ENCODE measurements at regions not wholly inside any gene's neighbourhood (a gene's known extent, or its start where the extent isn't known, plus 50 kb on each side); places are given as distances from the start of the nearest gene placed in this dataset.

DNA sequence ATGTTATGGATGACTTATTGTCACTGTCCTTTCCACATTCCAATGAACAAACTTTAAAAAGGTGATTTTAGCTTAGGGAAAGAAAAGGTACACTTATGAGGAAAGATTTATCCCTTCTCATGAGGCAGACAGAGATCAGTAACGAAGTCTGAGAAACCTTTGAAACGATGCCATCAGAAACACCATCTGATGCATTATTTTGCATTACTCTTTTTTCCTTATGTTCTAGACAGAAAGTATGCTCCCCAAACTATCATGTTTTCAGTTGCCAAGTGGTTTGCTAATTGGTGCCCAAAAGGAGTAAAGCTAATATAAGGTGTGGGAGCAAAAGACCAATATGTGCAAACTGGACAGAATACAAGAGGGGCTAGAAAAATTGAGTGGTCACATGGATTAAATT, 397.7 kb upstream of the RIOK2 start:
- no peak for DNase-seq (ENCODE audit: low spot score)

DNA sequence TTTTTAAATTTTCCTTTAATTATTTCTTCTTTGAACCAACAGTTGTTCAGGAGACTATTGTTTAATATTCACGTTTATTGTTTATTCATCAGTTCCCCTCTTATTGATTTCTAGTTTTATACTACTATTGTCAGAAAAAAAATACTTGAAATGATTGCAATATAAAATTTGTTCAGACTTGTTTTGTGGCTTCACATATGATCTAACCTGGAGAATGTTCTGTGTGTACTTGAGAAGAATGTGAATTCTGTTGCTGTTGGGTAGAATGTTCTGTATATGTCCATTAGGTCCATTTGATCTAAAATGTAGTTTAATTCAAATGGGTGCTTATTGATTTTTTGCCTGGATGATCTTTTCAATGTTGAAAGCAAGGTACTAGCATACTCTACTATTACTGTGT, 408.7 kb upstream of the RIOK2 start:
- no peak for DNase-seq (ENCODE audit: low spot score)

DNA sequence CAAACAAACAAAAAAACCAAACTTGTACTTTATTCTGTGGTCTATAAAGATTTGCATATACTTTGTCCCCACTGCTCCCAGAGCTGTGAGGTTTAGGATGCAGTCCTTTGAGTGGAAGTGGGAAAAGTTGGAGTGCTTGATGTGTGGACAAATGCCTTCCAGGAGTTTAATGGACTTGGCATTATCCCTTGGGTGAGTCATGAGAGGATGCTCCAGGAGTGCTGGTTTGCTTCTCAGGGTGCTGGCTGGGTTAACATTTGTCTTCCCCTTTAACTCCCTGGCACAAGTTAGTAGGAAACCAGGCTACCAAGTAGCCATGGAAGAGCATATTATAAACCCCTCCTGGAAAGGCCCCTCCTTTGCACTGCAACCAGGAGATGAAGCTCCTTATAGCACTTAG, 417.4 kb upstream of the RIOK2 start:
- peak; percentile 9 for DNase-seq (ENCODE audit: low spot score)

DNA sequence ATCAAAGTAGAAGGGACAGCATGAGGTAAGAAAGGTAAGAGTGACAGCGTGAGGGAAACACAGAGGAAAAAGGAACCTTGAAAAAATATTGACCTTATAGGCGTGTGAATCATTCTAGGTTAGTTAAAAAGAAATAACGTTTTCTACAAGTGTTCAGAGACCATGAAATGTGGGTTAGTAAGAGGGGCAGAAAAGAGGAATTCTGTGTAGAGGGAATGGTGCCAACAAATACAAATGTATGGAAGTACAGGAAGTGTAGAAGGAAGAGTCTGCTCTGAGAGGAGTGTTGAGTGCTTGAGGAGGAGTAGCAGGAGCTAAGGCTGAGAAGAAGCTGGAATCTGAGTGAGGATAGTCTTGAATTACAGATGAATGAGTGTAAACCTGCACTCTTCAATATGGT, 418.6 kb upstream of the RIOK2 start:
- peak; percentile 13 for DNase-seq (ENCODE audit: low spot score)

DNA sequence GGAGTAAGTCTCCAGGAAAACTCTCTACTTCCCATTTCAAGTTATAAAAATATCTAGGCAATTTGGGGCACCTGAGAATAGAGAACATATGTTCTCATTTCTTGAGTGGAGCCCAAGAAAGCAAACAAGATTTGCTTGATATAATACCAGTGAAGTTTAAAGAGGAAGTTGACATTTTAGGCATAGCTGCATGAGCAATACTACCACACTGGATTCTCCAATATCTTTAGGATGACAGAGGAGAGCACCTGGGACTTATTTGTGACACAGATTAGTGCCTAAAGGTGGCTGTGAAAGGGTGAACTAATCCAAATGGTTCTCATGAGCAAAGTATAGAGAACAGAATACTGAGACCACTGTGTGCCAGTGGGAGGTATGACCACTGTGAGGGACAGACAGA, 423.5 kb upstream of the RIOK2 start:
- no peak for DNase-seq (ENCODE audit: low spot score)

DNA sequence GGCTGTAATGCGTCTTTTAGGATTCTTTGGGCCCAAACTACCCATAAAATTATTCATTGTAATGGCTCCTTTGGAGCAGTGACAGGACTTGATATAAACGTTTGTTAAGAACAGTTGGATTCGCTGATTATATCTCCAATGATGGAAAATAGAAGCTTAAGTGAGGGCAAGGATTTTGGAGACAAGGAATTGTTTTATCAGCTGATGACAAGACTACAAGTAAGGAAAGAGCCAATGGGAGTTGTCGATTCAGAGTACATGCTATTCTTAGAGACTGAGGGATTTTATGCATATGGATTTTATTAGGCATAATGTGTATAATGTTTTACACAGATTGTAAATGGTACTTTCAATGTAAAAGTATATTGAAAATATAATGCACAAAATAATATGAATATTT, 425.5 kb upstream of the RIOK2 start:
- DNase-seq (ENCODE audit: low spot score): no peak

DNA sequence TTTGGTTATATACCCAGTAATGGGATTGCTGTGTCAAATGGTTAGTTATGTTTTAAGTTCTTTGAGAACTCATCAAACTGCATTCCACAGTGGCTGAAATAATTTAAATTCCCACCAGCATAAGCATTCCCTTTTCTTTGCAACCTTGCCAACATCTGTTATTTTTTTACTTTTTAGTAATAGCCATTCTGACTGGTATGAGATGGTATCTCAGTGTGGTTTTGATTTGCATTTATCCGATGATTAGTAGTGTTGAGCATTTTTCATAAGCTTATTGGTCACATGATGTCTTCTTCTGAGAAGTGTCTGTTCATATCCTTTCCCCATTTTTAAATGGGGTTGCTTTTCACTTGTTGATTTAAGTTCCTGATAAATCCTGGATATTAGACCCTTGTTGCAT, 435.7 kb upstream of the RIOK2 start:
- DNase-seq (ENCODE audit: low spot score): peak; percentile 47

DNA sequence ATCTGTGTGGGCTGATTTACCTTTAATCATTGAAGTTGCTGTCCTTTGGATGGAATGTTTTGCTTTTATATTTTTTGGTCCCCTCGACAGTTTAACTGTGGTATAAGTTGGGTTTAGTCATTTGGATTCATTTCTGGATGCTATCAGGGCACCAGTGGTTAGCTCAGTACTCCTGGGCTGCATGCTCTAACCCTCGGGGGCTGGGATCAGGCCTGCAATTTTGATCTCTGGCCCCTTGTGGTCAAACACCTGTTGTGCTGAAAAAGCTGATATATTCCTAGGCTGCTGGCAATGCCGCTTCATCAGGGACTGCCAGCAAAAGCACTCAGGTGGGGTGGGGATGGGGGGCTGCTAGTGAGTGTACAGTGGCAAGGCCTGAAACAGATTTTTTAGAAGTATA, 440.4 kb upstream of the RIOK2 start:
- DNase-seq (ENCODE audit: low spot score): no peak

DNA sequence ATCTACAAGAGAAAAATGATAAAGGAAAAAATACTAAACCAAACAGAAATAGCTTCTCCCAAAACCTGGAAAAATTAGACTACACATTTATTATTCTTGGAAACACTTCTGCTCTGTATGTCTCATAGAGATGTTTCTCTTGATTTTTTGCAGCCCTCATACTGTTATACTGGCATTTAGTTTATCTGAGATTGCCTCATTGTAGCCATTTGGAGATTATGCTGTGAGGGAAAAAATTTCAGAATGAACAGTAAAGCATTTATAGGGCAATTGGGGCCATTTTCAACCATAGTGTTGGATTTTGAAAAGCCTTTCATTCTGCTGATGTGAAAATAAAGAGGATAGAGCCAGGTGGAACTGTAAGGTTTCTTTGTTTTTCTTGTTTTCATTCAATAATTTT, 441.8 kb upstream of the RIOK2 start:
- DNase-seq (ENCODE audit: low spot score): no peak

DNA sequence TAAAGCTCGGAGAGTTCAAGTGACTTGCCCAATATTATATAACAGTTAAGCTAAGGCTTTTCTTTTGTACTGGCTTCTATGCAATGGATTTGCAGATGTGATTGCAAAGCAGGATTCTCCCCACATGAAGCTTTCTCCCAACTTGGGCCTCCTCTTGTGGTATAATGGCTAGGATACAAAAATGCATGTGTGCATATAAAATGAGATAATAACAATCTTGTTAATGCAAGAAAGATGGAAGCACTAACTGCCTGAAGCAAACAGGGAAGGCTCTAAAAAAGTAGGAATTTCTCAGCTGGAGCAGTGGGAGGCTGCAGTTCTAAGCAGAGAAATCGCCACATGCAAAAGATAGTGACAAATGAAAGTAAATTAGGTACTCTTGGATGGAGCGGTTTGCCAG, 444.2 kb upstream of the RIOK2 start:
- no peak for DNase-seq (ENCODE audit: low spot score)

DNA sequence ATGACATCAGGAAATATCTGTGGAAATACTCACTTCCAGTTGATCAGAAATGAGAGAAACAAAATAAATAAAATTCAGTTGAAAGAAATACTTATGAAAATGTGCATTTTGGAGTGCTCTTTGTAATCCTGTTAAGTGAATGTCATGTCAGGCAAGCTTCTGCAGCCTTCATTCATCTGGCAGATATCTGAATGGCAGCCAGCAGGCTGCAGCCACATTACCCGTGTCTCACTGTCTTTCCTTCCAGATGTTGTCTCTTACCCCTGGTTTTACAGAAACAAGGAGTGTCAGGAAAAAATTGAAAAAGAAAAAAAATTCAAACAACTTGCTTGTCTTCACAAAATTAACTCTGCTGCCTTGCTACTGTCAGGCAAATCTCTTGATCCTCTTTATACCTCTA, 445.0 kb upstream of the RIOK2 start:
- DNase-seq (ENCODE audit: low spot score): no peak

DNA sequence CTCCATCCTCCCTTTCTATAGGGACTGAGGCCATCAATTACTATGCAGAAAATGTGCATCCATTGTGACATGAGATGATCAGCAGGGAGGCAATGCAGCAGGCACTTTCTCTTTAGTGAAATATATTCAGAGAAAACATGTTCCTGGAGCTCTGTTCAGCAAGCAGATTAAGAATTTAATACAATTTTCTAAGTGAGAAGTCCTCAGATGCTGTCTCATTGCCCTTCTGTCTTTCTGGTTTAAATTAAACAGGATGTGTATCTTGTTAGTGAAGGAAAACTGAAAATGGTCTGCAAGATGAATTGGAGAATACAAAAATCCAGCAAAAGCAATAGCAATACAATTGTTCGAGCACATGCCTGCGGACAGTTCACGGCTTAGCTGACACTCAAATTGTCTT, 445.8 kb upstream of the RIOK2 start:
- DNase-seq (ENCODE audit: low spot score): no peak

DNA sequence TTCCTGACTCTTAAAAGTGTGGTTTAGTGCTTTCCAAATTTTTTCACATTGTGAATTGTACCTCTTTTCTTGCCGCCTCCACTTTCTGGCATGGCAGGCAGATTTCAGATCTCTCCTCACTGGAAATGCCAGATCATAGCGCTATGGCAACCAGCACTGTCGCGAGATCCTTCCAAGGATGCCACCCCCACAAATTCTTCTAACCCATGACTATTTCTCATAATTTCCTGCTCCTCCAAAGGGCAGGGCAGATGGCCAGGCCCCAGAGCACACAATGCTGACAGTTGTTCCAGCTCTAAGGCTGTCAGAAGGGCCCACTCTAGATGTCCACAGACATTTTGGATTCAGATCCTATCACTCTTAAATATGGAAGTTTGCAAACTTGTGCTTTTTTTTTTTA, 446.2 kb upstream of the RIOK2 start:
- peak; percentile 19 for DNase-seq (ENCODE audit: low spot score)

DNA sequence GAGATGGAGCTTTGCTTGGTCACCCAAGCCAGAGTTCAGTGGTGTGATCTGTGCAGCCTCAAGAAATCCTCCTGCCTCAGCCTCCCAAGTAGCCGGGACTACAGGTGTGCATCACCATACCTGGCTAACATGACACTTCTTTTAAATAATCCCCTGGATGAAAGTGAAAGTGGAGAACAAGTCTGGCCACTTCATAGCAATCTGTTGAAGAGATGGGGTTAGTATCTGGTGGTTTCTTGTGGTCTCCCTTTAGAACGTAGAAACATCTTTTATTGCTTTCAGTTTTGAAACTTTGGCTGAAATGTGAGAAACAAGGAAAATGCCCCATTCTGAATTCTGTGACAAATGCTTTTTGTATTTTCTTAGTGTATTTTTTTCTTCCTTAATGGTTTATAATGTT, 452.5 kb upstream of the RIOK2 start:
- no peak for DNase-seq (ENCODE audit: low spot score)

DNA sequence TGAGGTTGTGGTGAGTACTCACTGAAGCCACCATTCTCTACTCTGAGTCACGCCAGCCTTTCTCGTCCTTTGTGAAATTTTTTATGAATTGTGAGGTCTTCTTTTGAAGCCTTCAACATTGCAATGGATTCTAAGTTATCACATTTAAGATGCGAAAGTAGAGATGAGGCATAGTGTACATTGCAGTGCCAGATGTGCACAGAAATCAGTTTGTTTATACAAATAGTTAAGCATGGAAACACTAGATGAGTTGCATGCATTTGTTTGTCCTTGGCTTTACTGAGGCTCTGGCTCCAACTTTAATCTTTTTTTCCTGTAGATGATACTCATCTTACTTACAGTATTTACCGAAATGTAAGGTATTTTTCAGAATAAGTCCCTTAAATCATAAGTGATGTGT, 453.7 kb upstream of the RIOK2 start:
- DNase-seq (ENCODE audit: low spot score): no peak

DNA sequence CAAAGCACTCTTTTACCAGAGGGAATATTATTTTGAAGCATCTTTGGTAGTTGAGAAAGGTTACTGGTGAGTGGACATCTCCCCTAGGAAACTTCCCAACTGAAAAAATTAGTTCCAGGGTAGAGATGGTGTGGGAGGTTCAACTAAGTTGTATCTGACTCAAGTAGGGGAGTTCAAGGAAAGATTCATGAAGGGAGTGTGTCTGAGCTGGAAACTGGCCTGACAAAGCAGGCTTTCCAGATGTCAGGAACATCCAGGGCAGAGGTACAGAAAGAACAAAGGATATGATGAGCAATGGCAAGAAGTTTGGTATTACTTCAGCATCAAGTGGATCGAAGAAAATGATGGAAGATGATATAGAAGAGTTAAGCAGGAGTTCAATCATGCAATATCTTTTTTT, 458.0 kb upstream of the RIOK2 start:
- no peak for DNase-seq (ENCODE audit: low spot score)

DNA sequence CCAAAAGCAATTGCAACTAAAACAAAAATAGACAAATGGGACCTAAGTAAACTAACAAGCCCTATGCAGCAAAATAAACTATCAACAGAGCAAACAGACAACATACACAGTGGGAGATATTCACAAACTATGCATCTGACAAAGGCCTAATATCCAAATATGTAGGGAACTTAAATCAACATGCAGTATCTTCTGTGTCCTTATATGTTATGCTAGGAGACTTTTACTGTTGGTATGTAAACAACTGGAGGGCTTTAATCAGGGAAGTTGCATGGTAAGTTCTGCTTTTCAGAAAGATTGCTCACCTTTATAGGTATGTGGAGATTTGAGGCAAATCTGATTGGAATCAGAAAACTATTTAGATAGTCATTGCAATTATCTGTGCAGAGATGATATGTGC, 461.2 kb upstream of the RIOK2 start:
- no peak for DNase-seq (ENCODE audit: low spot score)

DNA sequence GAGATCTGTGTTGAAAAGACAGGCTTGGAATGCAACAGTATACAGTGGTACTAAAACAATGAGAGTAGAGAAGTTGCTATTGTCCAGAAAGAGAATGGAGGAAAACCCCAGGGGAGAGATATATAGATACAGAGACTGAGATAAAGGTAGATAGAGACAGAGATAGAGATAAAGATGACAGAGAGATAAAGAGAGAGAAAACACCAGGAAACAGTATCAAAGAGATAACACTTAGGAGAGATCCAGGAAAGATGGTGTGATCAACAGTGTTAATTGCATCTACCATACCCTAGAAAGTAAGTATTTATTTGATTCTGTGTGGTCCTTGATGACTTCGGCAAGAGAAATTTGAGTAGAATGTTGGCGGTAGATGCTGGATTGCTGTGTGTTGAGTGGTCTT, 461.8 kb upstream of the RIOK2 start:
- no peak for DNase-seq (ENCODE audit: low spot score)

DNA sequence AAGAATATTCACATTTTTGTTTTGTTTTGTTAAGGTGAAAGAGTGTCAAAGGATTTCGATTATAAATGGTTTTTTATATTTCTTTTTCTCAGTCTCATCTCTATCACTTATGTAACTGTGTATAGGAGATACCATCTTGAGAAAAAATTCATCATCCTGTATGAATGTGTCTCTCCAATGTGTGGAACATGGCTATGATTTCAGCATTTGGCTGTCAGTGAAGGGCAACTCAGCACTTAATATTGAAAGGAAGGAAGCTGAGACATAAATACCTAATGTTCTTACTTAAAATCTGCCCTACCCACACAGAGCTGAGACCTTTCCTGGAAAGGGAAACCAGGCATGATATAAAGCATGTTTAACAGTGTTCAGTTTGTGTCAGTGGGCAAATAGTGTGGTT, 474.2 kb upstream of the RIOK2 start:
- DNase-seq (ENCODE audit: low spot score): no peak

DNA sequence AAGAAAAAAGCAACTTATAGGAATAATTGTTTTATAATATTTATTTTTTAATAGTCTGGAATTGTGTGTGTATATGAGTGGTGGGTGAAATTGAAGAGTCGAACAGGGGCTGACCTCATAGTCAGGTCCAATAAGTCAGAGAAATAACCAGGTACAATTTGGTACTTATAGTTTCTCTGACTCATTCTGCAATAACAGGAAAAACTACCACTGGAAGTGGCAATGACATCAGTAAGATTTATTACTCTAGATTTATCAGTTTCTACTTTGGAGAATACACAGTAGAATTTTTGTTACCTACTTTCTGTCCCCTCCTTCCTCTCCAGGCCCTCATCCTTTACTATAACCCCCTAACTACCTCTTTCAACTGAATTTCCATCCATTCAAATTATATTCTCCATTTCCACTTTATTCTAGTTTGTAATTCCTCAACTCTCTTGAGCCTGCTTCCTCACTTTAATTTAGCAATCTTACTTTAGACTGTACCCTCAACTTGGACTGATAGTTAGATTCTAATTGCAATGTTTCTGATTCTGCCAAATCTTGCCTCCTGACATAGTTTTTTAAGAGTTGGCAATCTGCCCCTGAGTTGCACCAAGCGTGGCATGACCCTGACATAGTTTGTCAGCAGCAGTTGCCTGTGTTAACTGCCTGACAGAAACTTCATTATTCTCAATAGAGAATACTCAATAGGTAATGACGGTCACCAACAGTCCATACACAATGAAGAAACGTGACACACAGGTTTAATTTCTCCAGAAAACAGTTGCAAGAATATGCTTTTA, 475.3 kb upstream of the RIOK2 start:
- DNase-seq (ENCODE audit: low spot score): peak; percentile 24

DNA sequence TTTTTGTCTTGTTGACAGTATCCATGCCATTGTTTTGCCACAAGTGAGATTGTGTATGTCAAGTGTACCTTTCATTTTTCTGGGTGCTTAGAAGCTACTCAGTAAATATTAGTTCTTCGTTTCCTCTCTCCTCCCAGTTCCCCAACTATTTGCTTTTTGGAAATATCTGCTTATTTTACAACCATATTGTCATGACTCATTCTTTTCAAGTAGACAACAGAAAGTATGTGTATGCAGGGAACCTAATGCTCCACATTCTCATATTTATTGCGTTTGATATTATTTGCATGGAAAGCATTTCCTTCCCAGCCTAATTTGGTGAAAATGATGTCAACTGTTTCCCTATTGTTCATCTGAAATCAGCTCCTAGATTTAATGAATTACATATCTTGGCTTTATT, 483.7 kb upstream of the RIOK2 start:
- no peak for DNase-seq (ENCODE audit: low spot score)

DNA sequence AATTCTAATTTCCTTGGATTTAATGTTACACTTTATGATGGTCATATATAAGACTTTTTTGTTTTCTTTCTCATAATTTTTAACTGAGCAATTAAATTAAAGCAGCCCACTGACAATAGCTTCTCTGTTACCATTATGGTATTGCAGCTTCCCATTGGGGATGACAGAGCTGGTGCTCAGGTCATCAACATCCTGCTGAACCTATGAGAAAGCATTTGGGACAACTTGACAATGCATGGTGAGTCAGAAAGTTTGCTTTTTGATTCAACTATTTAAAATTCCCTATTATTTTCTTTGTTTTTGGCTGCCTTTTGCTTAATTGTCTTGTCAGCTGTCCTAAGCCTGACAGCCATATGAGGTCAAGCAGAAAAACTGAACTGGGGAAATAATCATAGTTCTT, 487.4 kb upstream of the RIOK2 start:
- no peak for DNase-seq (ENCODE audit: low spot score)

DNA sequence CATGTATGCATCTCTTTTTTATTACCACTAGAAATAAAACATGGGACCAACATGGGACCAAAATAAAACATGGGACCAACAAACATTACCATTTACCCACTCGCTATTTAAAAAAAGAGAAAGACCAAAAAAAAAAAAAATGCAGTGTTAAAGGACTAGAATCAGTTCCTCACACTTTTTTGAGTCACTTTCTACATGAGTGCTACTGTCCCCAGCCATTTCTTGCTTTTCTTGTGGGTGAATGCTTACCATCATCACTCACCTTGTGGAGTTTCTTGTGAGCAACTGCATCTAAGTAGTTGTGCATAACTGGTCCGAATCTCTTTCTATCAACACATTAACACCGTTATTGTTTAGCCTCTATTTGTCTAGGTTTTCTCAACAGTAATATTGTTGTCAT, 493.6 kb upstream of the RIOK2 start:
- DNase-seq (ENCODE audit: low spot score): no peak

DNA sequence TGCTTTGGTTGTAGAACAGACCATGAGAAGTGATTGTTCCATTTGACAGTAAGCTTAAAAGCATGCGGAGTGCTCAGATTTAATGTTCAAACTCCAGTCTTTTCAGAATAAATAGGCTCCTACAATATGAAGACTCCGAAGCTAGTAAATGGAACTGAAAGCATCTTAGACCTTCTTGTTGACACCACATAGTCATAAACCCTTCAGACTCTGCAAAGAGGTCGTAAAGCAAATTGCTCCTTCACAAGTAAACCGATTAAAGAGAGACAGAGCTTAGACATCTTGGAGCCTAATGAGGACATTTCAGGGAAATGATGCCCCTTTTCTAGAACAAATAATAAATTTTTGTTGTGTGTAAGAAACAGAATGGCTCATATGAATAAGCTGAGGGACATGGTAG, 511.0 kb upstream of the RIOK2 start:
- no peak for DNase-seq (ENCODE audit: low spot score)

DNA sequence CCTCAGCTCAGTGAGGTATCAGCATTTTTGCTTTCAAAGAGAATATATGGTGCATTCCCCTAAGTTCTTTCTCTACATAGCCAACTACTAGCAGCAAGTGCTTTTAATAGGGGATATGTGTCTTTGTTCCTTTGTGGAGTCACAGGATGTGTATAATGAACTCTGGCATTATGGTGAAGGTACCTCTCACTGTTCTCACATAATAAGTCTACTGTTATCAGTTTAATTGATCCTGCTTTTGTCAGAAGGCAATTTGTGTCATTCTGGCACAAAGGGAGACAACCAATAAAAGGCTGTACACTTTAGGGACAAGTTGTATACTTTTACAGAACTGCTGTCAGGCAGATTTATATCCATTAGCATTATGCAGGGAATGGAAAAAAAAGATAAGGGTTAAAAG, 531.4 kb upstream of the RIOK2 start:
- no peak for DNase-seq (ENCODE audit: low spot score)
